Testis (tissue), 2 donors: ENCODE measurements at regions not wholly inside any gene's neighbourhood (a gene's known extent, or its start where the extent isn't known, plus 50 kb on each side); places are given as distances from the start of the nearest gene placed in this dataset.
"Not testable (repeated sequence)": the region's sequence is repeated elsewhere in the genome, so short reads cannot be mapped to it uniquely, and the experiment has no call there.

Experiments used
- DNase-seq: peaks from one replicate; pipeline ENCODE4 v3.0.0-alpha.2; 2019
- H3K27ac ChIP-seq, 2 donors: fragments of 200-600 bp; sonication (generic); one replicate each; pipeline ENCODE4 v1.5.1; 2019
- H3K27me3 ChIP-seq: fragments of 200-600 bp; sonication (generic); one replicate; pipeline ENCODE4 v1.5.1; 2019
- H3K36me3 ChIP-seq: fragments of 200-600 bp; sonication (generic); one replicate; pipeline ENCODE4 v1.5.1; 2017; ENCODE audit warnings: low read depth; ENCODE audit errors: missing control alignments
- H3K4me1 ChIP-seq: fragments of 200-600 bp; sonication (generic); one replicate; pipeline ENCODE4 v1.5.1; 2019
- H3K4me3 ChIP-seq, 2 donors: fragments of 200-600 bp; sonication (generic); one replicate each; pipeline ENCODE4 v1.5.1; 2017 to 2019
- H3K9me3 ChIP-seq: fragments of 200-600 bp; sonication (generic); one replicate; pipeline ENCODE4 v1.5.1; 2017
- POLR2A ChIP-seq: fragments of 450-650 bp; IDR thresholded peaks from one replicate; pipeline ENCODE4 v1.6.1; 2017; ENCODE audit warnings: antibody characterized with exemption, mild to moderate bottlenecking, moderate library complexity
- WGBS, 2 donors: methylation state at CpG; one replicate each; pipeline ENCODE4 v1.1.5; 2018; 5-methylcytosine and 5-hydroxymethylcytosine counted together
- intact Hi-C: fragments of 100-400 bp; cut with DNase I; formaldehyde crosslinking; loops from one replicate; pipeline ENCODE4 v1.15.1; 2023; ENCODE audit warnings: low total_unique reads
- TF ChIP-seq, protein P1 (sequence below), 3 experiments: fragments of 450-650 bp in 2 of 3; fragments of 200-600 bp in 1 of 3; sonication (generic) in 1 of 3; IDR thresholded peaks; one replicate each; pipeline ENCODE4 v1.5.1; 2016 to 2019; ENCODE audit warnings: antibody characterized with exemption in 3 of 3, mild to moderate bottlenecking in 2 of 3, moderate library complexity in 1 of 3

GRCh38 chr20:48492715-48493070 is 335.1 kb downstream of the PREX1 start:
- intact Hi-C loops, result no loop called here
- peaks cover 4% of the 10 kb centered on the region for H3K4me1 ChIP-seq
- H3K27me3 ChIP-seq, result no peaks in the 10 kb centered on the region
- no peaks in the 10 kb centered on the region for H3K9me3 ChIP-seq
- WGBS, 2 donors, result 87 to 96% methylated on average over 11 of the region's 11 CpGs
- no peaks in the 10 kb centered on the region for H3K36me3 ChIP-seq
- TF ChIP-seq POLR2A, result no peak
- TF ChIP-seq, protein P1, sequence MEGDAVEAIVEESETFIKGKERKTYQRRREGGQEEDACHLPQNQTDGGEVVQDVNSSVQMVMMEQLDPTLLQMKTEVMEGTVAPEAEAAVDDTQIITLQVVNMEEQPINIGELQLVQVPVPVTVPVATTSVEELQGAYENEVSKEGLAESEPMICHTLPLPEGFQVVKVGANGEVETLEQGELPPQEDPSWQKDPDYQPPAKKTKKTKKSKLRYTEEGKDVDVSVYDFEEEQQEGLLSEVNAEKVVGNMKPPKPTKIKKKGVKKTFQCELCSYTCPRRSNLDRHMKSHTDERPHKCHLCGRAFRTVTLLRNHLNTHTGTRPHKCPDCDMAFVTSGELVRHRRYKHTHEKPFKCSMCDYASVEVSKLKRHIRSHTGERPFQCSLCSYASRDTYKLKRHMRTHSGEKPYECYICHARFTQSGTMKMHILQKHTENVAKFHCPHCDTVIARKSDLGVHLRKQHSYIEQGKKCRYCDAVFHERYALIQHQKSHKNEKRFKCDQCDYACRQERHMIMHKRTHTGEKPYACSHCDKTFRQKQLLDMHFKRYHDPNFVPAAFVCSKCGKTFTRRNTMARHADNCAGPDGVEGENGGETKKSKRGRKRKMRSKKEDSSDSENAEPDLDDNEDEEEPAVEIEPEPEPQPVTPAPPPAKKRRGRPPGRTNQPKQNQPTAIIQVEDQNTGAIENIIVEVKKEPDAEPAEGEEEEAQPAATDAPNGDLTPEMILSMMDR (IDR thresholded peaks at IDR 0.05), result no peak
- no peak for DNase-seq
- H3K27ac ChIP-seq, result no peak overlapping the region
- H3K4me3 ChIP-seq, result no peak overlapping the region

DNA sequence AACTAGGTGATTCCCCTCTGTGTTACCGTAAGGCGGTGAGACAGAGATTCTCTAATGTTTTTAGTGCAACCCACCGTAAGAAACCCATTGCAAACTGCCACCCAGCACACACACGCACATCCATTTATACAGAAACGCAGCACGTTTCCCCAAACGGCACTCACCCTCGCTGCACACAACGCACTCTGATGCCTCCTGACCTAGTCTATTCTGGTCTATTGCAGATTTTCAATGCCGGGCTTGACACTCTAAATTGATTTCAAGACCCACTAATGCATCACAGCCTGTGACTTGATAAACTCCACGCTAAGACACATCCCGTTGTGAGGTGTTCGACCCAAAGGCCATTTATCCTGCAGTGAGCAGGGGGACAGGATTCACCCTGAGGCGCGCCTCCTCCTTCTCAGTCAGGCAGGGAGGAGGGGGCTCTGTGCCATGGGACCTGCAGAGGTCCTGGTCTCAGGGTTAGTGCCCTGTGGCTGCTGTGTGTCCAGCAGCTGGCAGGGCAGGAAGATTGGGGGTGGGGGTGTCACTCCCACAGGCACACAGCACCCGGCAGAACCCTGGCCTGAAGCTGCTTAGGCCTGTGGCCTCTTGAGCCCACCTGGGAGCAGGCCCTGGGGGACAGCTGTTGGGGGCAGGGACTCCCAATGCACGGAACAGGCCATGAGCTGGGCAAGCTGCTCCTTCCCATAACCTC is 335.6 kb downstream of the PREX1 start:
- Histone ChIP-seq H3K27ac (no peak overlapping the region), H3K9me3 (no peaks in the 10 kb centered on the region), H3K27me3 (no peaks in the 10 kb centered on the region), H3K4me3 (no peak overlapping the region), H3K4me1 (peaks cover 4% of the 10 kb centered on the region), H3K36me3 (no peaks in the 10 kb centered on the region)
- DNase-seq, result no peak
- WGBS, 2 donors, result 84 to 87% methylated on average over 16 to 17 of the region's 17 CpGs
- intact Hi-C loops, result no loop called here
- TF ChIP-seq, protein P1 (IDR thresholded peaks at IDR 0.05), result no peak
- no peak for TF ChIP-seq POLR2A

DNA sequence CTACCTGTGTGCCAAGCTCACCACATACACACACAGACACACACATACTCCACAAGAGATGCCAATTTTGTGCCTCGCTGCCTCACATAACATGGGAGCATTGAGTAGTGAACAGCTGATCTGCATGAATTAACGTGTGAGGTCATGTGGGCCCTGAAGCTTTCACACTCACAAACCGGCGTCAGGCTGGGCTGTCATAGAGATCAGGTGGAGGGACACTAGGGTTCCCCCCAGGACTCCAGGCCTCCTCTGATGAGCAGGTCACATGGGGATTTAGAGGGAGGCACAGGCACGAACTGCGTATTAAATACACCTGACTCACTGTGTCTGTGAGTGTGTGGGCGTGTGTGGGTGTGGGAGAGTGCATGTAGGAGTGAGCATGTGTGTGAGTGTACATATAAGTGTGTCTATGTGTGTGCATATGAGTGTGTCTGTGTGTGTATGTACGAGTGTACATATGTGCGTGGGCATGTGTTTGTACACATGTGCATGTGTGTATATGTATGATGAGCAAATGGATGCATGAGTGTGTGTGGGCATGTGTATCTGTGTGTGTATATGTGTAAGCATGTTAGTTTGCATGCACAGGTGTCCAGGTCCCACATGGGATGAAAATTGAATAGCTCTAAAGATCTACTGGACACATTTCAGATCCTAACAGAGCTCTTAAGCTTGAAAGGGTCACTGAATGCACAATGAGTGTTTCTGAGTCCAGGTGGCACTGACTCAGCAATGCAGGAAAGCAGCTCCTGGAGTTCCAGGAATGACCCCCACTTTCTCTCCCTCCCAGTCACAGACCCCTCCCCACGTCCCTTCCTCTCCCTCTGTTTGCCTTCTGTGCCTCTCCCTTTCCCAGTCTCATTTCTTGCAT is 336.6 kb downstream of the PREX1 start:
- Histone ChIP-seq H3K27me3 (no peaks in the 10 kb centered on the region), H3K9me3 (no peaks in the 10 kb centered on the region), H3K4me3 (no peak overlapping the region), H3K4me1 (peaks cover 4% of the 10 kb centered on the region), H3K36me3 (no peaks in the 10 kb centered on the region), H3K27ac (no peak overlapping the region)
- DNase-seq, result no peak
- intact Hi-C loops, result no loop called here
- TF ChIP-seq, protein P1 (IDR thresholded peaks at IDR 0.05), result no peak
- TF ChIP-seq POLR2A, result no peak
- WGBS, 2 donors, result 86 to 94% methylated on average over 10 of the region's 10 CpGs

DNA sequence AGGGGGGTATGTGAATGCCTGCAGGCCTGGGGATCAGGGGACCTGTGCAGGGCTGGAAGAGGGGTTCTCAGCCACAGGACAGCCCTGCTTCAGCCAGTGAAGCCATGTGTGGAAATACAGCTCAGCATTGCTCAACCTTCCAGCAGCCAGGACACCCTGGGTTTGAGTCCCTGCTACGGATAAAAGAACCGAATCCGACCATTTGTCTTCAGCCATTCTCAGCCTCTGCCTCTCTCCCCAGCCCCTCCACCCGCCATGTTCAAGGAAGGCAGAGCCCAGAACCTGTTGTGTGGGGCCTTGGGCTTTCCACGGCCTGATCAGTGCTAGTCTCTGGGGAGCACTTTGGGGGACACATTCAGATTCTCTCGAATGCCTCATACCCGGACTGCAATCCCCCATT is 337.5 kb downstream of the PREX1 start:
- DNase-seq, intact Hi-C loops, H3K4me3 ChIP-seq, H3K9me3 ChIP-seq, H3K36me3 ChIP-seq, H3K27me3 ChIP-seq, H3K4me1 ChIP-seq, H3K27ac ChIP-seq: not testable (repeated sequence)
- 76 to 92% methylated on average over 7 of the region's 7 CpGs for WGBS, 2 donors

DNA sequence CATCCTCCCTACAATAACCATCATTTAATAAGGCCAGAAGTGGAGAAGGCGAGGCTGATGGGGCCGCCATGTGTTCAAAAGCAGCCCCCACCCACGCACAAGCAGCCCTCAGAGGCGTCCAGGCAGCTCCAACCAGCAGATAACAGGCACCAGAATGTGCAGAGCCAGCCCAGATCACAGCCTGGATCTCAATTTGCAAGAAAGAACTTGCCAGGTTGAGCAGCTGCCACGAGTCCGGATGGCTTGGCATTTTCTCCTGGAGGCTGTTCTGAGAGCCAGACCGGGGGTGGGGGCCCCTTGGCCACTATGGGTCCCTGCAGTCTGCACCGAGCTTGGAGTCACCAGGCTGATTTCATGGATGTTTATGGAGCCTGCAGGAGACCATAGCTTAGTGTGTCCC is 338.1 kb downstream of the PREX1 start:
- H3K27me3 ChIP-seq, result no peaks in the 10 kb centered on the region
- H3K4me3 ChIP-seq, result no peak overlapping the region
- H3K4me1 ChIP-seq, result peaks cover 4% of the 10 kb centered on the region
- 31 to 47% methylated on average over 3 to 8 of the region's 8 CpGs for WGBS, 2 donors
- no peaks in the 10 kb centered on the region for H3K36me3 ChIP-seq
- no peak for DNase-seq
- intact Hi-C loops, result no loop called here
- no peaks in the 10 kb centered on the region for H3K9me3 ChIP-seq
- no peak overlapping the region for H3K27ac ChIP-seq
- no peak for TF ChIP-seq POLR2A
- TF ChIP-seq, protein P1 (IDR thresholded peaks at IDR 0.05), result no peak
